ENCODE measurements at regions not wholly inside any gene's neighbourhood (a gene's known extent, or its start where the extent isn't known, plus 50 kb on each side); places are given as distances from the start of the nearest gene placed in this dataset.
"Not testable (repeated sequence)": the region's sequence is repeated elsewhere in the genome, so short reads cannot be mapped to it uniquely, and the experiment has no call there.

DNA sequence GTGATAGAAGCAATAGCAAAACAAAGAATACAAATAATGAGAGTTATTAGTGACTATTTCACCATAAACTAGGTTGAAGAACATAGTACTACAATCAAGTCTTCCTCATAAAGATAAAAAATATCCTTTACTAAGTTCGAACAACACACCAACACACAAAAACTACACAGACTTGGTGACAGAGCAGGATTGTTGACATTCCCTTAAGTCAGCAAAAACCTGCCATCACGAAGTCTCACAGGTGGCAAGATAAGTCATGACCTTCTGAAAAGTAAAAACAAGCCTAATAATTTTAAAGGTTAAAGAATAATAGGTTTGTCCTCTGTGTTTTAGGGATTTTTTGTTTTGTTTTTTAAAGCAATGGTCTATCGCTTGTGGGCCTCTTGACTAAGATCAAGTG, 173.0 kb downstream of the SEC23A start:
- intact Hi-C loops (cut with DNase I), result no loop called here
- no peak overlapping the region for H3K4me3 ChIP-seq
- H3K27me3 ChIP-seq, result no peaks in the 10 kb centered on the region
- H3K9me3 ChIP-seq, result no peaks in the 10 kb centered on the region
- H3K27ac ChIP-seq, result no peak overlapping the region
- no peak for DNase-seq
- H3K9ac ChIP-seq (ENCODE audit: low read depth in 2 of 2, low read length in 2 of 2), result no peak overlapping the region
- TF ChIP-seq, protein P1, sequence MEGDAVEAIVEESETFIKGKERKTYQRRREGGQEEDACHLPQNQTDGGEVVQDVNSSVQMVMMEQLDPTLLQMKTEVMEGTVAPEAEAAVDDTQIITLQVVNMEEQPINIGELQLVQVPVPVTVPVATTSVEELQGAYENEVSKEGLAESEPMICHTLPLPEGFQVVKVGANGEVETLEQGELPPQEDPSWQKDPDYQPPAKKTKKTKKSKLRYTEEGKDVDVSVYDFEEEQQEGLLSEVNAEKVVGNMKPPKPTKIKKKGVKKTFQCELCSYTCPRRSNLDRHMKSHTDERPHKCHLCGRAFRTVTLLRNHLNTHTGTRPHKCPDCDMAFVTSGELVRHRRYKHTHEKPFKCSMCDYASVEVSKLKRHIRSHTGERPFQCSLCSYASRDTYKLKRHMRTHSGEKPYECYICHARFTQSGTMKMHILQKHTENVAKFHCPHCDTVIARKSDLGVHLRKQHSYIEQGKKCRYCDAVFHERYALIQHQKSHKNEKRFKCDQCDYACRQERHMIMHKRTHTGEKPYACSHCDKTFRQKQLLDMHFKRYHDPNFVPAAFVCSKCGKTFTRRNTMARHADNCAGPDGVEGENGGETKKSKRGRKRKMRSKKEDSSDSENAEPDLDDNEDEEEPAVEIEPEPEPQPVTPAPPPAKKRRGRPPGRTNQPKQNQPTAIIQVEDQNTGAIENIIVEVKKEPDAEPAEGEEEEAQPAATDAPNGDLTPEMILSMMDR (IDR thresholded peaks at IDR 0.05), result no peak
- no peaks in the 10 kb centered on the region for H3K4me1 ChIP-seq
- H3K36me3 ChIP-seq, result no peaks in the 10 kb centered on the region

DNA sequence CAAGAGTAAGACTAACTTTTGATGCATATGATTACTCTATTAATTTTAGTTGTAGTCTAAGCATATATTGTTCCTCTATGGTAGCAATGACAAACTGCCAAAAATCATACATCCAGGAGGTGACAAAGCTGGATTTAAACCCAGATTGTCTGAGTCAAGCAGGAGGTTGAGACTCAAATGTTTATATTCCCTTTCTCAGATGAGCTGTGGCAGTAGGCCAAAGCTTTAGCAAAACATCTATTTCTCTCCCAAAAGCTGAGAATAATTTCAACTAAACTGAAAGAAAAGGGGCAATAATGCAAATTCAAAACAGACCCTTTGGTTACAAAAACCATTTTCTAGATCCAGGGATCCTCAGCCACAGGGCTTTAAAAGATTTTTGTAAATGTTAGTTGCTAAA, 173.6 kb downstream of the SEC23A start:
- Histone ChIP-seq H3K9ac (ENCODE audit: low read depth in 2 of 2, low read length in 2 of 2) (no peak overlapping the region), H3K27me3 (no peaks in the 10 kb centered on the region), H3K4me3 (no peak overlapping the region), H3K36me3 (no peaks in the 10 kb centered on the region), H3K4me1 (no peaks in the 10 kb centered on the region), H3K9me3 (no peaks in the 10 kb centered on the region), H3K27ac (no peak overlapping the region)
- no peak for DNase-seq
- intact Hi-C loops (cut with DNase I), result no loop called here
- TF ChIP-seq, protein P1 (IDR thresholded peaks at IDR 0.05), result no peak

DNA sequence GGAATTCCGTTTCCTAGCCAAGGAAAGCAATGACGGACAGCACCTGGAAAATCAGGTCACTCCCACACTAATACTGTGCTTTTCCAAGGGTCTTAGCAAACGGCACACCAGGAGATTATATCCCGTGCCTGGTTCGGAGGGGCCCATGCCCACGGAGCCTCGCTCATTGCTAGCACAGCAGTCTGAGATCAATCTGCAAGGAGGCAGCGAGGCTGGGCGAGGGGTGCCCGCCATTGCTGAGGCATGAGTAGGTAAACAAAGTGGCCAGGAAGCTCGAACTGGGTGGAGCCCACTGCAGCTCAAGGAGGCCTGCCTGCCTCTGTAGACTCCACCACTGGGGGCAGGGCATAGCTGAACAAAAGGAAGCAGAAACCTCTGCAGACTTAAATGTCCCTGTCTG, 181.1 kb downstream of the SEC23A start:
- H3K27ac ChIP-seq; intact Hi-C loops (cut with DNase I); H3K4me3 ChIP-seq; H3K9me3 ChIP-seq; H3K36me3 ChIP-seq; H3K4me1 ChIP-seq; H3K27me3 ChIP-seq; DNase-seq; H3K9ac ChIP-seq (ENCODE audit: low read depth in 2 of 2, low read length in 2 of 2): not testable (repeated sequence)

DNA sequence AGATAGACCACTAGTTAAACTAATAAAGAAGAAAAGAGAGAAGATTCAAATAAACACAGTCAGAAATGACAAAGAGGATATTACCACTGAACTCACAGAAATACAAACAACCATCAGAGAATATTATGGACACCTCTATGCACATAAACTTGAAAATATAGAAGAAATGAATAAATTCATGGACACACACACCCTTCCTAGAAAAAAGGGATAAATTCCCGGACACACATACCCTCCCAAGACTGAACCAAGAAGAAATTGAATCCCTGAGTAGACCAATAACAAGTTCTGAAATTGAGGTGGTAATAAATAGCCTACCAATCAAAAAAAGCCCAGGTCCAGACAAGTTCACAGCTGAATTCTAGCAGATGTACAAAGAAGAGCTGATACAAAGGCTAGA, 187.9 kb downstream of the SEC23A start:
- Histone ChIP-seq H3K36me3 (no peaks in the 10 kb centered on the region), H3K4me1 (no peaks in the 10 kb centered on the region), H3K4me3 (no peak overlapping the region), H3K27ac (no peak overlapping the region), H3K27me3 (no peaks in the 10 kb centered on the region), H3K9me3 (no peaks in the 10 kb centered on the region), H3K9ac (ENCODE audit: low read depth in 2 of 2, low read length in 2 of 2) (no peak overlapping the region)
- no peak for DNase-seq
- TF ChIP-seq, protein P1 (IDR thresholded peaks at IDR 0.05), result no peak
- intact Hi-C loops (cut with DNase I), result no loop called here

DNA sequence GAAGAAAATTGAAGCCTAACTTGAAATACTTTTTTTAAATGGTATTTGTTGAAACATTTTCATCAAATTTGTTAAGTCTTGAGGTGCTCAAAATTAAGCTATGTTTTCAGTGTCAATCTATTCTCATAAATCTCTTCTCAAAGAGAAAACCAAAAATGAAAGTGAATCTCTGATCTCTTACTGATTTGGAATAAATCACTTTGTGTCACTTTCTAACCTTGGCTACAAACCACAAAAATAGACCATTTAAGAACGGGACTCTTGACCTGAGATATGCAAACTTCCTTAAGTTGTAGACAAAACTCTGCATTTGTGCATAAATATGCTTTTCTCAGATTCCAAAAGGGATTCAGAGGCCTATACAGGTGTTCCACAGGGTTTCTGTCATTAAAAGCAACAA, 192.9 kb downstream of the SEC23A start:
- Histone ChIP-seq H3K9ac (ENCODE audit: low read depth in 2 of 2, low read length in 2 of 2) (no peak overlapping the region), H3K4me3 (no peak overlapping the region), H3K36me3 (no peaks in the 10 kb centered on the region), H3K4me1 (no peaks in the 10 kb centered on the region), H3K27ac (no peak overlapping the region), H3K9me3 (no peaks in the 10 kb centered on the region), H3K27me3 (no peaks in the 10 kb centered on the region)
- DNase-seq, result no peak
- intact Hi-C loops (cut with DNase I), result no loop called here
- TF ChIP-seq, protein P1 (IDR thresholded peaks at IDR 0.05), result no peak

DNA sequence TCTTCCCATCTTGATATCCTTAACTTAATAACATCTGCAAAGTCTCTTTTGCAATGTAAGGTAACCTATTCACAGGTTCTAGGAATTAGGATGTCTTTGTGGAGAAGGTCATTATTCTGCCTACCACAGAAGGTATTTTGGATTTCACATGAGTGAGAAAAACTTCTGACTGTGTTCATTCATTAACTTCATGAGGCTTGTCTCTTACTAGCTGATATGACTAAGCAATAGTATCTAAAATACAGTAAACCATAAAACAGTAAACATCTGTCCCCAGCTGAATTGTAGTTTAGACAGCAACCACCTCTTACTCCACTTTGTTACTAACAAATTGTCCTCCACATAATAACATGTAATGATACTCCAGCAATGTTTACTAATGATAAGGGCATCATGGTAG, 198.1 kb downstream of the SEC23A start:
- TF ChIP-seq, protein P1 (IDR thresholded peaks at IDR 0.05), result no peak
- no peak overlapping the region for H3K9ac ChIP-seq (ENCODE audit: low read depth in 2 of 2, low read length in 2 of 2)
- intact Hi-C loops (cut with DNase I), result no loop called here
- H3K27ac ChIP-seq, result no peak overlapping the region
- no peaks in the 10 kb centered on the region for H3K36me3 ChIP-seq
- no peaks in the 10 kb centered on the region for H3K27me3 ChIP-seq
- no peaks in the 10 kb centered on the region for H3K4me1 ChIP-seq
- H3K9me3 ChIP-seq, result no peaks in the 10 kb centered on the region
- no peak for DNase-seq
- H3K4me3 ChIP-seq, result no peak overlapping the region
